Peyer's patch (tissue), 4 donors: ENCODE measurements at regions not wholly inside any gene's neighbourhood (a gene's known extent, or its start where the extent isn't known, plus 50 kb on each side); places are given as distances from the start of the nearest gene placed in this dataset.

Source experiments
- POLR2A ChIP-seq, 2 donors: fragments of 450-650 bp; IDR thresholded peaks; one replicate each; pipeline ENCODE4 v1.5.1; 2017; ENCODE audit warnings: antibody characterized with exemption in 2 of 2, mild to moderate bottlenecking in 2 of 2, moderate library complexity in 2 of 2
- TF ChIP-seq, protein P1 (sequence below), 6 experiments: fragments of 450-650 bp in 4 of 6; fragments of 200-600 bp in 2 of 6; sonication (generic) in 1 of 6; IDR thresholded peaks; one replicate each; pipeline ENCODE4 v1.5.1; 2017 to 2019; ENCODE audit warnings: antibody characterized with exemption in 6 of 6, mild to moderate bottlenecking in 3 of 6, moderate library complexity in 1 of 6

DNA sequence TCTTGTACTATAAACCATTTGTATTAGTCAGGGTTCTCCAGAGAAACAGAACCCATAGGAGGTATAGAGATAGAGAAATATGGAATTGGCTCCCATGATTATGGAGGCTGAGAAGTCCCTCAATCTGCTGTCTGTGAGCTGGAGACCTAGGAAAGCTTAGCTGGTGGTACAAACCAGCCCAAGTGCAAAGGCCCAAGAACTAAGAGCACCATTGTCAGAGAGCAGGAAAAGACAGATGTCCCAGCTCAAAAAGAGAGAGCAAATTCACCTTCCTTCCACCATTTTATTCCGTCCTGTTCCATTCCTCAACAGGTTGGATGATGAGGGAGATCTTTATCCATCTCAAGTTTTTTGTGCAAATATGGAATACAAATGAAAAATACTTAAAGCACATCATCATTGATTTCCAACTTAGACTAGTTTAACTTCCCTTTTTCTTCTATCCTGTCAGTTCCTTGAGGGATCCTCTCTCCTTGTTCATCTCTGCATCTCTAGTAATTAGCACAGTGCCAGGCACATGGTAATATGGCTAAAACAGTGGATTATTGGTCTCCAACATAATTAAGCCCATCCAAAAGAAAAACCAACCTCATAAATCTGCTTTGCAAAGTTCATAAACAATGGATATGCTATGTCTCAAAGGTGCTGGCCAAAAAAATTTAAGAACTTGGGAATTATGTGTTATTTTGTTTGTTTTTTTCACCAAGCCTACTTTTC lies 83.1 kb upstream of the PIK3CG start:
- TF ChIP-seq, protein P1, sequence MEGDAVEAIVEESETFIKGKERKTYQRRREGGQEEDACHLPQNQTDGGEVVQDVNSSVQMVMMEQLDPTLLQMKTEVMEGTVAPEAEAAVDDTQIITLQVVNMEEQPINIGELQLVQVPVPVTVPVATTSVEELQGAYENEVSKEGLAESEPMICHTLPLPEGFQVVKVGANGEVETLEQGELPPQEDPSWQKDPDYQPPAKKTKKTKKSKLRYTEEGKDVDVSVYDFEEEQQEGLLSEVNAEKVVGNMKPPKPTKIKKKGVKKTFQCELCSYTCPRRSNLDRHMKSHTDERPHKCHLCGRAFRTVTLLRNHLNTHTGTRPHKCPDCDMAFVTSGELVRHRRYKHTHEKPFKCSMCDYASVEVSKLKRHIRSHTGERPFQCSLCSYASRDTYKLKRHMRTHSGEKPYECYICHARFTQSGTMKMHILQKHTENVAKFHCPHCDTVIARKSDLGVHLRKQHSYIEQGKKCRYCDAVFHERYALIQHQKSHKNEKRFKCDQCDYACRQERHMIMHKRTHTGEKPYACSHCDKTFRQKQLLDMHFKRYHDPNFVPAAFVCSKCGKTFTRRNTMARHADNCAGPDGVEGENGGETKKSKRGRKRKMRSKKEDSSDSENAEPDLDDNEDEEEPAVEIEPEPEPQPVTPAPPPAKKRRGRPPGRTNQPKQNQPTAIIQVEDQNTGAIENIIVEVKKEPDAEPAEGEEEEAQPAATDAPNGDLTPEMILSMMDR (IDR thresholded peaks at IDR 0.05): no peak
- no peak for TF ChIP-seq POLR2A (IDR thresholded peaks at IDR 0.05)
